AG04449 (cell line): ENCODE measurements at regions not wholly inside any gene's neighbourhood (a gene's known extent, or its start where the extent isn't known, plus 50 kb on each side); places are given as distances from the start of the nearest gene placed in this dataset.

Experiments
- CTCF ChIA-PET: fragments of 350-600 bp; formaldehyde crosslinking; extraction: SDS; loops from one replicate; lab custom pipeline; 2021; ENCODE audit warnings: antibody characterized with exemption; lab: Yijun Ruan, JAX
- POLR2A ChIA-PET: fragments of 400-600, 350-600 bp; formaldehyde crosslinking; extraction: SDS; loops from one replicate; lab custom pipeline; 2020; ENCODE audit warnings: antibody characterized with exemption, inconsistent platforms; lab: Yijun Ruan, JAX
- DNase-seq: peaks from one replicate; pipeline ENCODE4 v3.0.0-alpha.2; 2010; ENCODE audit warnings: low read depth, low spot score
- H3K4me3 ChIP-seq: 2 replicates; pipeline ENCODE4 v1.5.1; 2011; ENCODE audit warnings: low read depth, mild to moderate bottlenecking, control low read depth, low read length
- CTCF ChIP-seq: IDR thresholded peaks from one replicate; pipeline ENCODE4 v1.5.1; 2011; ENCODE audit warnings: mild to moderate bottlenecking, moderate library complexity, low read length, control low read depth, inconsistent platforms; ENCODE audit not compliant: insufficient read depth; ENCODE audit errors: missing control alignments

GRCh38 chr7:159240962-159241361 is 96.3 kb upstream of the VIPR2 start:
- POLR2A ChIA-PET: no interaction called here
- TF ChIP-seq CTCF: no peak
- H3K4me3 ChIP-seq: no peak overlapping the region
- CTCF ChIA-PET: no interaction called here
- DNase-seq: no peak

GRCh38 chr7:159239028-159239427 is 94.4 kb upstream of the VIPR2 start:
- DNase-seq: no peak
- no peak for TF ChIP-seq CTCF
- CTCF ChIA-PET: no interaction called here
- POLR2A ChIA-PET: no interaction called here
- H3K4me3 ChIP-seq: no peak overlapping the region

- CTCF ChIA-PET: no interaction called here
- no peak for DNase-seq
- no peak for TF ChIP-seq CTCF
- POLR2A ChIA-PET: no interaction called here
- no peak overlapping the region for H3K4me3 ChIP-seq
Observed at GRCh38 chr7:159238541-159238940, 93.9 kb upstream of the VIPR2 start.

- TF ChIP-seq CTCF: no peak
- no peak overlapping the region for H3K4me3 ChIP-seq
- no peak for DNase-seq
- ChIA-PET CTCF (no interaction called here), POLR2A (no interaction called here)
Observed at GRCh38 chr7:159237022-159237653, 92.5 kb upstream of the VIPR2 start.

- TF ChIP-seq CTCF: no peak
- CTCF ChIA-PET: no interaction called here
- POLR2A ChIA-PET: no interaction called here
- H3K4me3 ChIP-seq: no peak overlapping the region
- DNase-seq: no peak
Observed at GRCh38 chr7:159231017-159231416, 86.3 kb upstream of the VIPR2 start.

- DNase-seq: no peak
- no peak for TF ChIP-seq CTCF
- ChIA-PET POLR2A (no interaction called here), CTCF (no interaction called here)
- no peak overlapping the region for H3K4me3 ChIP-seq
Observed at GRCh38 chr7:159229683-159230475, 85.2 kb upstream of the VIPR2 start.
